AG10803 (cell line): ENCODE measurements at regions not wholly inside any gene's neighbourhood (a gene's known extent, or its start where the extent isn't known, plus 50 kb on each side); places are given as distances from the start of the nearest gene placed in this dataset.

ENCODE experiments used
- DNase-seq: peaks from one replicate; pipeline ENCODE4 v3.0.0; 2010; ENCODE audit warnings: low read depth
- H3K4me3 ChIP-seq: 2 replicates; pipeline ENCODE4 v1.5.1; 2011; ENCODE audit warnings: mild to moderate bottlenecking, low read length, control low read depth
- TF ChIP-seq, protein P1 (sequence below): conservative IDR thresholded peaks from 2 replicates; pipeline ENCODE4 v1.5.1; 2011; ENCODE audit warnings: mild to moderate bottlenecking, low read length, control low read depth, inconsistent platforms

DNA sequence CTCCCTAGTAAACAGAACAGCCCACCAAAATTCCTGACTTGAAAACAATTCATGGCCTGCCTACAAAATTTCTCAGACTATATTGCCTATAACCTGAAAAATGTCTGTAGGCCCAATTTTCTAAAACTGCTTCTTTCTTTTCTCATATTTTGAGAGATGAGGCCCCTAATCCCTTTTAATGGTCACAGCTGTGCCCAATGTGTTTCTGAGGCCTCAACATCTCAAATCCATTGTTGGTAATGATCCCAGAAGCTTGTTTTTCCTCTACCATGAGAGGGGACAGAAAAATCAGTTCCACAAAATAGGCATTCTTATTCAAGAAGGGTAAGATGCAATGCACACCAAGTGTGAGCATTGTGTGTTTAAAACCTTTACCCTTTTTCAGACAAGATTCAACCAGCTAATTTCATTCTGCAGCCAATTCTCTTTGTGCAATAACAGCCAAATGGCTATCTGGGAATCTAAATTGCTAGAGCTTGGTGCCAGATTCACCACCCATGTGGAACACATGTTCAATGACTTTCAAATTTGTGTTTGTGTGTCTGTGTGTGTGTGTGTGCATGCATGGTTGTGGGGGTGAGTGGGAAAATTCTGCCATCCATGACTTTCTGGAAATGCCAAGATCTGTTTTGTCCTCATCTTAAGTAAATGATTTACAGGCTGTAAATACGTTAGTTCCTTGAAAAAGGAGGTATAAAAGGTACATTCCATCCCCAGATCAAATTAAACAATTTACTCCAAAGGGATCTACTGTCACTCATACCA is 319.5 kb downstream of the TNS1 start:
- TF ChIP-seq, protein P1, sequence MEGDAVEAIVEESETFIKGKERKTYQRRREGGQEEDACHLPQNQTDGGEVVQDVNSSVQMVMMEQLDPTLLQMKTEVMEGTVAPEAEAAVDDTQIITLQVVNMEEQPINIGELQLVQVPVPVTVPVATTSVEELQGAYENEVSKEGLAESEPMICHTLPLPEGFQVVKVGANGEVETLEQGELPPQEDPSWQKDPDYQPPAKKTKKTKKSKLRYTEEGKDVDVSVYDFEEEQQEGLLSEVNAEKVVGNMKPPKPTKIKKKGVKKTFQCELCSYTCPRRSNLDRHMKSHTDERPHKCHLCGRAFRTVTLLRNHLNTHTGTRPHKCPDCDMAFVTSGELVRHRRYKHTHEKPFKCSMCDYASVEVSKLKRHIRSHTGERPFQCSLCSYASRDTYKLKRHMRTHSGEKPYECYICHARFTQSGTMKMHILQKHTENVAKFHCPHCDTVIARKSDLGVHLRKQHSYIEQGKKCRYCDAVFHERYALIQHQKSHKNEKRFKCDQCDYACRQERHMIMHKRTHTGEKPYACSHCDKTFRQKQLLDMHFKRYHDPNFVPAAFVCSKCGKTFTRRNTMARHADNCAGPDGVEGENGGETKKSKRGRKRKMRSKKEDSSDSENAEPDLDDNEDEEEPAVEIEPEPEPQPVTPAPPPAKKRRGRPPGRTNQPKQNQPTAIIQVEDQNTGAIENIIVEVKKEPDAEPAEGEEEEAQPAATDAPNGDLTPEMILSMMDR, result no peak
- no peak for DNase-seq
- H3K4me3 ChIP-seq, result no peak overlapping the region

GRCh38 chr2:217681791-217682190 is 321.0 kb downstream of the TNS1 start:
- no peak overlapping the region for H3K4me3 ChIP-seq
- TF ChIP-seq, protein P1, result no peak
- DNase-seq, result no peak

DNA sequence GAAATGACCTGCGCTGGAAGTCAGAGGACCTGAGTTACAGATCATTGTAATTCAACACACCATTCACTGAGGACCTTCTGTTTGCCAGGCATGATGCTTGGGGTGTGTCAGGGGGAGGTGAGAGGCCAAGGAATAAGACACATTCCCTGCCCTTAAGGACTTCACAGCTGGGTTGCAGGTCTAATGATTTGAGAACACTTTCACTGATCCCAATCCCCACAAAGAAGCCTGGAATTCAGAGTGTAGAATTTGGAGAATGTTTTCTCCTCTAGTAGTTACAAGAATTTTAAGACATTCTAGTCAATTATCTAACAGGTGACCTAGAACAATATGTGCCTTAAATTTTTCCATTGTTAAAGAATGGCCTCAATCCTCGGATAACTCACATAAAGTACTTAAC is 322.4 kb downstream of the TNS1 start:
- no peak for DNase-seq
- TF ChIP-seq, protein P1, result no peak
- no peak overlapping the region for H3K4me3 ChIP-seq

DNA sequence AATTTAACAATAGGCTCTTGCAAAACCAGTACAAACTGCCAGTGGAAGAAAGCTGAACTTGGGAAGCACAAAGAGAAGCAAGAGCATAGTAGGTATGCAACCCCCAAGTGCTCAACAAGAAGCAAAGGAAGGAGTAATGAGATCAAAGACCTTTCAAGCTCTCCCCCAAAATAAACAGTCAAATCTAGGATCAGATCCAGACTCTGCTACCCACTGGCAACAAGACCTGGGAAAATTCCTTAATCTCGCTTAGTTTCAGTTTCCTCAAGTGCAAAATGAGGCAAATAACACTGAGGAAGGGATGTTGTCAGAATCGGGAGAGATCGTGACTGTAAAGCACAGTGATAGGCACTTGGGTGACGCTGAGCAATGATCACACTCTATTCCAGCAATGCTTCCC is 329.2 kb downstream of the TNS1 start:
- no peak for DNase-seq
- TF ChIP-seq, protein P1, result no peak
- no peak overlapping the region for H3K4me3 ChIP-seq

- TF ChIP-seq, protein P1, result no peak
- H3K4me3 ChIP-seq, result no peak overlapping the region
- no peak for DNase-seq
Observed at GRCh38 chr2:217672472-217672871, 330.3 kb downstream of the TNS1 start.

DNA sequence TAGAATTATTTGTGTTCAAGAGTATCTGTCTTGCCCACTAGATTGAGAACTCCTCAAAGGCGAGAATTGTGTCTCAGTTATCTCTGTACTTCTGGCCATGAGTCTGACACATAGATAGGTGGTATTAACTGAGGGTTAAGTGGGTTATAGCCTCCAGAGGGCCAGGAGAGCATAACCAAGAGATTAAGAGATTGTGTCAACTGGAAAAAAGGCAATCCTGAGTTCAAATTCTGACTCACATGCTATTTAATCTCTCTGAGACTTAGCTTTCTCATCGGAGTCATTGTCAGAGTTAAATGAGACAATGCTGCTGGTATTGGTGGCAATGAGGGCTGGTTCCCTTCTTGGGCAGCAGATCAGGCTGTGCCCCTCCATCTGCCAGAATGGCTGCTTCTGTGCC is 330.9 kb downstream of the TNS1 start:
- no peak for DNase-seq
- TF ChIP-seq, protein P1, result no peak
- no peak overlapping the region for H3K4me3 ChIP-seq

- no peak for DNase-seq
- H3K4me3 ChIP-seq, result no peak overlapping the region
- TF ChIP-seq, protein P1, result no peak
Observed at GRCh38 chr2:217671075-217671474, 331.7 kb downstream of the TNS1 start.
